ENCODE measurements at regions not wholly inside any gene's neighbourhood (a gene's known extent, or its start where the extent isn't known, plus 50 kb on each side); places are given as distances from the start of the nearest gene placed in this dataset.

GRCh38 chr5:91888810-91889209 lies 505.7 kb upstream of the ARRDC3 start:
- H3K4me1 Mint-ChIP-seq: no peaks in the 10 kb centered on the region

GRCh38 chr5:91885291-91886265 lies 502.5 kb upstream of the ARRDC3 start:
- ATAC-seq (ENCODE audit: low read depth in 2 of 2) (no peak), DNase-seq (no peak)
- H3K36me3 ChIP-seq (ENCODE audit: control insufficient read depth, insufficient read depth, low read length): no peaks in the 10 kb centered on the region
- no peak overlapping the region for H3K4me3 ChIP-seq (ENCODE audit: low read depth, low read length)
- no peaks in the 10 kb centered on the region for H3K4me1 ChIP-seq (ENCODE audit: control insufficient read depth, insufficient read depth, low read length, poor library complexity, severe bottlenecking)
- Mint-ChIP-seq H3K9me3 (peaks cover 3 to 21% (median 4%) of the 10 kb centered on the region in 7 donors), H3K4me1 (peaks cover 0 to 3% (median 0%) of the 10 kb centered on the region in 4 donors), H3K4me3 (no peak overlapping the region), H3K27me3 (no peaks in the 10 kb centered on the region), H3K27ac (no peak overlapping the region), H3K36me3 (no peaks in the 10 kb centered on the region)
- H3K27me3 ChIP-seq (ENCODE audit: control insufficient read depth, insufficient read depth, low read length): no peaks in the 10 kb centered on the region
- no peaks in the 10 kb centered on the region for H3K9me3 ChIP-seq (ENCODE audit: control insufficient read depth in 2 of 2, low read length in 2 of 2)
- no peak overlapping the region for H3K27ac ChIP-seq (ENCODE audit: insufficient read depth, low read length, poor library complexity, severe bottlenecking)

More at GRCh38 chr5:91888810-91889209, 505.7 kb upstream of the ARRDC3 start:
- Histone ChIP-seq H3K27me3 (ENCODE audit: control insufficient read depth, insufficient read depth, low read length) (no peaks in the 10 kb centered on the region), H3K9me3 (ENCODE audit: control insufficient read depth in 2 of 2, low read length in 2 of 2) (no peaks in the 10 kb centered on the region), H3K36me3 (ENCODE audit: control insufficient read depth, insufficient read depth, low read length) (no peaks in the 10 kb centered on the region), H3K27ac (ENCODE audit: insufficient read depth, low read length, poor library complexity, severe bottlenecking) (no peak overlapping the region), H3K4me3 (ENCODE audit: low read depth, low read length) (no peak overlapping the region), H3K4me1 (ENCODE audit: control insufficient read depth, insufficient read depth, low read length, poor library complexity, severe bottlenecking) (no peaks in the 10 kb centered on the region)
- peaks cover 2 to 21% (median 4%) of the 10 kb centered on the region in 7 donors for H3K9me3 Mint-ChIP-seq
- H3K27ac Mint-ChIP-seq: no peak overlapping the region
- ATAC-seq (ENCODE audit: low read depth in 2 of 2) (no peak), DNase-seq (no peak)
- H3K27me3 Mint-ChIP-seq: no peaks in the 10 kb centered on the region
- no peak overlapping the region for H3K4me3 Mint-ChIP-seq
- no peaks in the 10 kb centered on the region for H3K36me3 Mint-ChIP-seq

- H3K27ac Mint-ChIP-seq: no peak overlapping the region
- no peak for ATAC-seq (ENCODE audit: low read depth in 2 of 2)
- H3K9me3 ChIP-seq (ENCODE audit: control insufficient read depth in 2 of 2, low read length in 2 of 2): no peaks in the 10 kb centered on the region
- no peak overlapping the region for H3K27ac ChIP-seq (ENCODE audit: insufficient read depth, low read length, poor library complexity, severe bottlenecking)
- no peaks in the 10 kb centered on the region for H3K36me3 ChIP-seq (ENCODE audit: control insufficient read depth, insufficient read depth, low read length)
- H3K4me1 Mint-ChIP-seq: peaks cover 0 to 5% (median 0%) of the 10 kb centered on the region in 4 donors
- H3K4me3 ChIP-seq (ENCODE audit: low read depth, low read length): no peak overlapping the region
- H3K27me3 ChIP-seq (ENCODE audit: control insufficient read depth, insufficient read depth, low read length): no peaks in the 10 kb centered on the region
- no peaks in the 10 kb centered on the region for H3K27me3 Mint-ChIP-seq
- no peaks in the 10 kb centered on the region for H3K36me3 Mint-ChIP-seq
- no peaks in the 10 kb centered on the region for H3K4me1 ChIP-seq (ENCODE audit: control insufficient read depth, insufficient read depth, low read length, poor library complexity, severe bottlenecking)
- no peak overlapping the region for H3K4me3 Mint-ChIP-seq
- H3K9me3 Mint-ChIP-seq: peaks cover 1 to 18% (median 7%) of the 10 kb centered on the region in 7 donors
- DNase-seq: no peak
Measured at GRCh38 chr5:91884036-91884435, 500.9 kb upstream of the ARRDC3 start.

- H3K4me1 ChIP-seq (ENCODE audit: control insufficient read depth, insufficient read depth, low read length, poor library complexity, severe bottlenecking): no peaks in the 10 kb centered on the region
- H3K4me3 ChIP-seq (ENCODE audit: low read depth, low read length): no peak overlapping the region
- H3K27ac ChIP-seq (ENCODE audit: insufficient read depth, low read length, poor library complexity, severe bottlenecking): no peak overlapping the region
- H3K9me3 ChIP-seq (ENCODE audit: control insufficient read depth in 2 of 2, low read length in 2 of 2): no peaks in the 10 kb centered on the region
- Mint-ChIP-seq H3K36me3 (no peaks in the 10 kb centered on the region), H3K27me3 (no peaks in the 10 kb centered on the region), H3K4me1 (no peaks in the 10 kb centered on the region), H3K9me3 (peaks cover 0 to 8% (median 4%) of the 10 kb centered on the region in 7 donors), H3K27ac (no peak overlapping the region), H3K4me3 (no peak overlapping the region)
- DNase-seq (no peak), ATAC-seq (ENCODE audit: low read depth in 2 of 2) (no peak)
- no peaks in the 10 kb centered on the region for H3K36me3 ChIP-seq (ENCODE audit: control insufficient read depth, insufficient read depth, low read length)
- no peaks in the 10 kb centered on the region for H3K27me3 ChIP-seq (ENCODE audit: control insufficient read depth, insufficient read depth, low read length)
Measured at GRCh38 chr5:91875196-91875779, 492.2 kb upstream of the ARRDC3 start.

- peaks cover 0 to 4% (median 1%) of the 10 kb centered on the region in 7 donors for H3K9me3 Mint-ChIP-seq
Measured at GRCh38 chr5:91867799-91868198, 484.7 kb upstream of the ARRDC3 start.

GRCh38 chr5:91865915-91866314 lies 482.8 kb upstream of the ARRDC3 start:
- H3K27ac Mint-ChIP-seq: no peak overlapping the region
- no peak overlapping the region for H3K27ac ChIP-seq (ENCODE audit: insufficient read depth, low read length, poor library complexity, severe bottlenecking)
- ATAC-seq (ENCODE audit: low read depth in 2 of 2) (no peak), DNase-seq (no peak)
- no peaks in the 10 kb centered on the region for H3K9me3 ChIP-seq (ENCODE audit: control insufficient read depth in 2 of 2, low read length in 2 of 2)
- no peaks in the 10 kb centered on the region for H3K4me1 ChIP-seq (ENCODE audit: control insufficient read depth, insufficient read depth, low read length, poor library complexity, severe bottlenecking)
- no peaks in the 10 kb centered on the region for H3K27me3 ChIP-seq (ENCODE audit: control insufficient read depth, insufficient read depth, low read length)
- no peaks in the 10 kb centered on the region for H3K4me1 Mint-ChIP-seq
- H3K27me3 Mint-ChIP-seq: no peaks in the 10 kb centered on the region
- no peak overlapping the region for H3K4me3 ChIP-seq (ENCODE audit: low read depth, low read length)
- no peaks in the 10 kb centered on the region for H3K36me3 ChIP-seq (ENCODE audit: control insufficient read depth, insufficient read depth, low read length)
- H3K4me3 Mint-ChIP-seq: no peak overlapping the region
- peaks cover 0 to 4% (median 3%) of the 10 kb centered on the region in 7 donors for H3K9me3 Mint-ChIP-seq
- no peaks in the 10 kb centered on the region for H3K36me3 Mint-ChIP-seq

More at GRCh38 chr5:91867799-91868198, 484.7 kb upstream of the ARRDC3 start:
- no peak for ATAC-seq (ENCODE audit: low read depth in 2 of 2)
- Histone ChIP-seq H3K27ac (ENCODE audit: insufficient read depth, low read length, poor library complexity, severe bottlenecking) (no peak overlapping the region), H3K27me3 (ENCODE audit: control insufficient read depth, insufficient read depth, low read length) (no peaks in the 10 kb centered on the region), H3K4me1 (ENCODE audit: control insufficient read depth, insufficient read depth, low read length, poor library complexity, severe bottlenecking) (no peaks in the 10 kb centered on the region), H3K4me3 (ENCODE audit: low read depth, low read length) (no peak overlapping the region), H3K36me3 (ENCODE audit: control insufficient read depth, insufficient read depth, low read length) (no peaks in the 10 kb centered on the region), H3K9me3 (ENCODE audit: control insufficient read depth in 2 of 2, low read length in 2 of 2) (no peaks in the 10 kb centered on the region)
- Mint-ChIP-seq H3K27ac (no peak overlapping the region), H3K4me3 (peak overlapping the region in 1 of 4 donors; percentile 86), H3K27me3 (no peaks in the 10 kb centered on the region), H3K36me3 (no peaks in the 10 kb centered on the region), H3K4me1 (no peaks in the 10 kb centered on the region)
- no peak for DNase-seq

GRCh38 chr5:91864962-91865361 lies 481.8 kb upstream of the ARRDC3 start:
- no peaks in the 10 kb centered on the region for H3K36me3 Mint-ChIP-seq
- H3K4me1 Mint-ChIP-seq: no peaks in the 10 kb centered on the region
- H3K4me1 ChIP-seq (ENCODE audit: control insufficient read depth, insufficient read depth, low read length, poor library complexity, severe bottlenecking): no peaks in the 10 kb centered on the region
- no peak for DNase-seq
- no peak overlapping the region for H3K4me3 ChIP-seq (ENCODE audit: low read depth, low read length)
- no peaks in the 10 kb centered on the region for H3K27me3 ChIP-seq (ENCODE audit: control insufficient read depth, insufficient read depth, low read length)
- peaks cover 0 to 4% (median 3%) of the 10 kb centered on the region in 7 donors for H3K9me3 Mint-ChIP-seq
- H3K4me3 Mint-ChIP-seq: no peak overlapping the region
- H3K27me3 Mint-ChIP-seq: no peaks in the 10 kb centered on the region
- H3K27ac ChIP-seq (ENCODE audit: insufficient read depth, low read length, poor library complexity, severe bottlenecking): no peak overlapping the region
- H3K9me3 ChIP-seq (ENCODE audit: control insufficient read depth in 2 of 2, low read length in 2 of 2): no peaks in the 10 kb centered on the region
- no peaks in the 10 kb centered on the region for H3K36me3 ChIP-seq (ENCODE audit: control insufficient read depth, insufficient read depth, low read length)
- no peak overlapping the region for H3K27ac Mint-ChIP-seq
- ATAC-seq (ENCODE audit: low read depth in 2 of 2): no peak

Data from CD4-positive, CD25-positive, alpha-beta regulatory T cell (primary cell).